Neural progenitor cell (in vitro differentiated cells): ENCODE measurements at regions not wholly inside any gene's neighbourhood (a gene's known extent, or its start where the extent isn't known, plus 50 kb on each side); places are given as distances from the start of the nearest gene placed in this dataset.

Source experiments
- EZH2 ChIP-seq: fragments of 200-600 bp; sonication (generic); IDR thresholded peaks from 2 replicates; pipeline ENCODE4 v1.6.1; 2017; ENCODE audit warnings: antibody characterized with exemption, mild to moderate bottlenecking, moderate library complexity
- TF ChIP-seq, protein P1 (sequence below): fragments of 200-600 bp; sonication (generic); IDR thresholded peaks from 2 replicates; pipeline ENCODE4 v1.5.1; 2017; ENCODE audit warnings: antibody characterized with exemption, mild to moderate bottlenecking

DNA sequence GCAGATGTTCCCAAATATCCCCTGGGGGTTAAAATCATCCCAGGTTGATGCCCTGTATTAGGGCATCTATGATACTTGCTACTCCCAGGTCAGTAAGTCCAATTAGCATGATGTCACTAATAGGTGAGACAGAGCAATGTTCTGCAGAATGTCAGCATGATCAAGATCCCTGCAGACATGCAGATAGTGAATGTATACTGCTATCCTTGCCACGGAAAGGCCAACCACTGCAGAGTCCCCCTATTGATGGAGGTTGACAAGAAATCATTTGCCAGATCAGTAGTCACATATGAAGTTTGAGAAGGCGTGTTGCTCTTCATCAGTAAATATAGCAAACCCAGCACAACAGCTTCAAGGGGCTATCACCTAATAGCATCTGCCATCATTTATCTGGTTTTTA, 97.4 kb downstream of the SETD4 start:
- TF ChIP-seq, protein P1, sequence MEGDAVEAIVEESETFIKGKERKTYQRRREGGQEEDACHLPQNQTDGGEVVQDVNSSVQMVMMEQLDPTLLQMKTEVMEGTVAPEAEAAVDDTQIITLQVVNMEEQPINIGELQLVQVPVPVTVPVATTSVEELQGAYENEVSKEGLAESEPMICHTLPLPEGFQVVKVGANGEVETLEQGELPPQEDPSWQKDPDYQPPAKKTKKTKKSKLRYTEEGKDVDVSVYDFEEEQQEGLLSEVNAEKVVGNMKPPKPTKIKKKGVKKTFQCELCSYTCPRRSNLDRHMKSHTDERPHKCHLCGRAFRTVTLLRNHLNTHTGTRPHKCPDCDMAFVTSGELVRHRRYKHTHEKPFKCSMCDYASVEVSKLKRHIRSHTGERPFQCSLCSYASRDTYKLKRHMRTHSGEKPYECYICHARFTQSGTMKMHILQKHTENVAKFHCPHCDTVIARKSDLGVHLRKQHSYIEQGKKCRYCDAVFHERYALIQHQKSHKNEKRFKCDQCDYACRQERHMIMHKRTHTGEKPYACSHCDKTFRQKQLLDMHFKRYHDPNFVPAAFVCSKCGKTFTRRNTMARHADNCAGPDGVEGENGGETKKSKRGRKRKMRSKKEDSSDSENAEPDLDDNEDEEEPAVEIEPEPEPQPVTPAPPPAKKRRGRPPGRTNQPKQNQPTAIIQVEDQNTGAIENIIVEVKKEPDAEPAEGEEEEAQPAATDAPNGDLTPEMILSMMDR = no peak
- no peak for TF ChIP-seq EZH2
